ENCODE measurements at regions not wholly inside any gene's neighbourhood (a gene's known extent, or its start where the extent isn't known, plus 50 kb on each side); places are given as distances from the start of the nearest gene placed in this dataset.
"Not testable (repeated sequence)": the region's sequence is repeated elsewhere in the genome, so short reads cannot be mapped to it uniquely, and the experiment has no call there.

DNA sequence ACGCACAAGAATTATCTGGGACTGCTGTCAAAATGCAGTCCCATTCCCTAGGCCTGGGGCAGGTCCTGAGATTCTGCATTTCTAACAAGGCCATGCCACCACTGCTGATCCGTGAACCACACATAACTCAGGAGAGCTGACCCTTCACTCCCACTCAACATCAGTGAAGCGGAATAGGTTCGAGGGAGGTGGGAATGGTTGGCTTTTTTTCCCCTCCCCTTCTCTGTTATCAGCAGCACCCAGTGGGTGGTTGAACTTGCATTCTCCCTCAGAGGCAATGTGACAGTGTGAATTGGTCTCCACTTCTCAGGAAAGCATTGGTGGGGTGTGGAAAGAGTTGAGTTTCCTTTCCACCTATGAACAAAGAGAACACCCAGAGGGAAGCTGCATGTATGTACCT is 344.3 kb downstream of the GADD45G start:
- DNase-seq = no peak

GRCh38 chr9:89951675-89952074 is 346.9 kb downstream of the GADD45G start:
- DNase-seq = no peak

- DNase-seq = no peak
Measured at GRCh38 chr9:89952401-89952800, 347.6 kb downstream of the GADD45G start.

DNA sequence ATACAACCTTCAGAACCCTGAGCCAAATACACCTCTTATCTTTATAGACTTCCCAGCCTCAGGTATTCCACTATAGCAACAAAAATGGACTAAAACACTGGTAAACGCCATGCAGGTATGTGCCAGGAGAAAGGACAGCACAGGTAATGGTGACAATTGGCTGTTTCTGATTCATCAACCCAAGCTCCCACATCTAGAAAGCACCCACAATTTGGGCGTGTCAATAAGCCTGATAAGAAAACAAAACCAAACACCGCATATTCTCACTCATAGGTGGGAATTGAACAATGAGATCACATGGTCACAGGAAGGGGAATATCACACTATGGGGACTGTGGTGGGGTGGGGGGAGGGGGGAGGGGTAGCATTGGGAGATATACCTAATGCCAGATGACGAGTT is 348.5 kb downstream of the GADD45G start:
- DNase-seq = not testable (repeated sequence)

- DNase-seq = no peak
Measured at GRCh38 chr9:89953824-89954615, 349.2 kb downstream of the GADD45G start.

- DNase-seq = no peak
Measured at GRCh38 chr9:89955144-89955543, 350.3 kb downstream of the GADD45G start.

- no peak for DNase-seq
Measured at GRCh38 chr9:89955626-89956025, 350.8 kb downstream of the GADD45G start.

DNA sequence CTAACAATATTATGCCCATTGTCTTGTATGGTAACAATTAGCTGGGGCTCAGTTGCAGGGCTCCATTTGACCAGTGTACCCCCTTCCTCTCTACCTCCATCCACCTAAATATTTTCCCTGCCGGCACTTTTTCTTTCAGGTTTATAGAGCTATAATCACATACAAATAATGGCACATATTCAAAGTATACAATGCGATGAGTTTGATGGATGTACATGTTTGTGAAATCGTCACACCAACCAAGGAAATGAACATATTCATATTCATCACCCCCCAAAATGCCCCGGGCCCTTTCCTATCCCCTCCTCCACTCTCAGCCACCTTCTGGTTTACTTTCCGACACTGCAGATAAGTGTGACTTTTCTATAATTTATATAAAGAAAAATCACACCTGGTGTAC is 351.5 kb downstream of the GADD45G start:
- DNase-seq = no peak

- no peak for DNase-seq
Measured at GRCh38 chr9:89956907-89957306, 352.1 kb downstream of the GADD45G start.

DNA sequence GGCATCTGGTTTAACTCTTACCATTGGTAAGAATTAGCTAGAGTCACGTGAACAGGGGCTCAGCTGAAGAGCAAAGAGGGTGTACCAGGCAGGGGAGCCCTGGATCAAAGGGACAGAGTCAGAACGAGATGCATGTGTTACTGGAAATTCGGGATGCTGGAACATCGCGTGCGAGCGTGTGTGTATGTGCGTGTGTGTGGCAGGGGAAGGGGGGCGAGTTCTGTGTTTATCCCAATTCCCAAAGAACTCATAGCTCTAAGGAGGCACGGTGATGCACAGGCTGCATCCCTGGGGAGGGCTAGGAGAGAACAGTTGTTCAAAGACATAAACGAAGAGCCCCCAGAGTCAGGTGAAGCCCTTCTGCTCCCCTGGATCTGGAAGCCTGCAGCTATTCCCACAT is 353.3 kb downstream of the GADD45G start:
- DNase-seq = no peak

- DNase-seq = no peak
Measured at GRCh38 chr9:89961616-89962341, 357.0 kb downstream of the GADD45G start.

GRCh38 chr9:89963280-89963679 is 358.5 kb downstream of the GADD45G start:
- DNase-seq = no peak

DNA sequence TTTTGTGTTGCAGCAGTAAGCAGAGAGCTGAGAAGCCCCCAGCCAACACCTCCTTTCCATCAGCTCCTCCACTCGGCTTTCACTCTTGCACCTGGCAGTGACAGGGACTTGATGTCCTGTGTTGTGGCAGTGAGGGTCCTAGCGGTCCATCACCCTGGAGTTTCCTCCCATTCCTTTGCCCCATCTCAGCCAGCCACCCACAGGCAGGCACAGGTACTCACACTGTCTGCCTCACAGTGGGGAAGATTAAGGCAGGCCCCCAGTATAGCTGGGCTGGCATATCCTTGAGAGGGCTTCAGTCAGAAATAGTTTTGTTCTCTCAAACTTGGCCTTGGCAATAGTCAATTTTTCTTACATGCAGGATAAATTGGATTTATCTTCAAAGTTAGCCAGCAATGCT is 362.7 kb downstream of the GADD45G start:
- no peak for DNase-seq

DNA sequence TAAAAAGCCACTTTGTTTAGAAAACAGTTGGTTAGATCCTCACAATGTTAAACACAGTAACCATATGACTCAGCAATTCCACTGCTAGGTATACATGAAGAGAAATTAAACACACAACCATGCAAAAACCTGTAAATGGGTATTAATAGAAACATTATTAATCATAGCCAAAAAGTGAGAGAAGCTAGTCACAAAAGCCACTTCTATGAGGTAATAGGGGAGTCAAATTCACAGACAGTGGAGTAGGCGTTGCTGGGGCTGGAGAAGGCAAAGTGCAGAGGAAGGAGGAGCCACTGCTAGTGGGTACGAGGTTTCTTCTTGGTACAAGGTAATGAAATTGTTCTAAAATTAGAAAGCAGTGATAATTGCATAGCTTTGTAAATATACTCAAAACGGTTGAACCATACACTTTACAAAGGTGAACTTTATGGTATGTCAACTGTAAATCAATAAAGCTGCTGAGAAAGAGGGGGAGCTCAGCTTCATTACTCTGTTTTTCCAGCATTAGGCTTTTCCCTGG is 364.4 kb downstream of the GADD45G start:
- no peak for DNase-seq

- no peak for DNase-seq
Measured at GRCh38 chr9:89969881-89970639, 365.2 kb downstream of the GADD45G start.

DNA sequence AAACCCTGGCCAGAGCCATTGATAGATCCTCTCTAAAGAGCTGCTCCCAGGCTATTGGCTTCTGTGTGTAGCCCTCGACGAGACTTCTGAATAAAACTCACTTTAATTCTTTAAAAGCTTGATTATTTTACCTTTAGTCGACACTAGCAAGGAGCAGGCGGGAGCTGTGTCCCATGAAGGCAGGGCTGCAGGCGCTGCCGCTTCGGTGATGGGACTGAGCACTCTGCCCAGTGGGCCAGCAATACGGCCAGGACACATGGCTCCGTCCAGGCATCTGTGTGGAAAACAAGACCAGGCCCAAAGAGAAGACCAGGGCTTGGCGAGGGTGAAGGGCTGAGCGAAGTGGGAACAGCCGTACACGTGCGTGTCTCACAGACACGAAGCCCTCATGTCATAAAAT is 365.9 kb downstream of the GADD45G start:
- no peak for DNase-seq

GRCh38 chr9:89972535-89972934 is 367.7 kb downstream of the GADD45G start:
- DNase-seq = no peak

DNA sequence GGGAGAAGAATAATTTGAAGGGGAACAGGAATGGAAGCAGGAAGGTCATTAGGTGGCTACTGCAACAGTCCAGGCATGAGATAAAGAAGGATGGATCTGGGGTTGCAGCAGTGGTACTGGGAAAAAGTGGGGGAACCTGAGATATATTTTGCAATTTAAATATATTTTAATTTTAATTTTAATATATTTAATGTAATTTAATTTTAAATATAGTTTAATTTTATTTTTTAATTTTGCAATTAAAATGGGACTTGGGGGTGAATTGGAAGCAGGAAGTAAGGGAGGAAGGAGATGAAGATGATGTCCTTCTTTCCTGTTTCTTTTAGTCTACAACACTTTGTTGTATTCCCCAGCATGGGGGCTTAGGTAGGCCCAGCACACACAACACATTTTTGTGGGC is 369.8 kb downstream of the GADD45G start:
- DNase-seq = no peak

DNA sequence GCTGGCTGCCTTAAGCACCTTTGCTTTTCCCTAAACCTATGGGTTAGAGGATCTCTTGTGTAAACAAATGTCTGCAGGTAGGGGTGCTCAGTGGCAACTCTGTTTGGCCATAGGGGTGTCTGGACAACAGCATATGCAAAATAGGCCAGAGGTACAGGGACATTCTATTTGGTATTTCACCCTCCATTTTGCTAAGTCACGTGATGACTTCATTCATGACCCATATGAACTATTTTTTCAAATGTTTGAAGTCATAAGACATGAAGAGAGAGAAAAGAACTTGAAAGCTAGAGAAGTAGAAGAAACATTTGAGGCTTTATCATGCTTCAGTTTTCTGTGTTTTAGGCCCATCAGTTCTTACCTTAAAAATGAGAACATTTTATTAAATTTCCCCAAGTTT is 370.2 kb downstream of the GADD45G start:
- no peak for DNase-seq

GRCh38 chr9:89975630-89976029 is 370.8 kb downstream of the GADD45G start:
- DNase-seq = no peak

DNA sequence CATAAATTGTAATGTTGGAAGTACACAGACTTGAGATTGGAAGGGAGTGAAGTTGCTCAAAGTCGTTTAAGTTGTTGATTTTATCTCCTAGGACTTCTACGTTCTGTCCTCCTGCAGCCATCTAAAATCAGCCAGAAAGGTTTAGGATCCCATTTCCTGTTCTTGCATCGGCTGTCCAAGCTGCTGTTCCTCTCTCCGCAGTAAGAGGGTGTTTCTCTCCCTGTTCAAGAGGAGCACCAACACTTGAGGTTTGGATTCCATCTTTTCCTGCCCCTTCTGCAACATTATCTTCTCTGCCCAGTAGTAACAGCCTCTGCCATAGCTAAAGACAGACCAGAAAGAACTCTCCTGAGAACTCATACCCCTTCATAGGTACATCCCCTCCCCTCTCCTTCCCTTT is 373.4 kb downstream of the GADD45G start:
- DNase-seq = no peak

GRCh38 chr9:89980600-89980999 is 375.8 kb downstream of the GADD45G start:
- DNase-seq = no peak

- no peak for DNase-seq
Measured at GRCh38 chr9:89982016-89982415, 377.2 kb downstream of the GADD45G start.

DNA sequence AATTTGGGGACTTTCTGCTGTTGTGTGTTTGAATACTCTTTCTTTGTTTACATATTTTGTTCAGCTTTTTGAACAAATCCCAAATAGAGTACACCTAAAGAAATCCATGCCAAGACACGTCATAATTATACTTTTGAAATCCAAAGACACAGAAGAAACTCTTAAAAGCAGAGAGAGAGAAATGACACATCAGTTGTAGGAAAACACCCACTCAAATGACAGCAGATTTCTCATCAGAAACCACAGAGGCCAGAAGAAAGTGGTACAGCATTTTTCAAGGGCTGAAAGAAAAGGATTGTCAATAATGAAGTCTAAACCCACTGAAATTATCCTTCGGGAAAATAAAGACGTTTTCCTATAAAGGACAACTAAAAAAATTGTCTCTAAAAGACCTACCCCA is 378.6 kb downstream of the GADD45G start:
- DNase-seq = no peak

Measured in CD4-positive, alpha-beta T cell treated with Interleukin-15 for 1 hour (primary cell).